B cell (primary cell): ENCODE measurements at regions not wholly inside any gene's neighbourhood (a gene's known extent, or its start where the extent isn't known, plus 50 kb on each side); places are given as distances from the start of the nearest gene placed in this dataset.

Experiments
- EZH2 ChIP-seq: IDR thresholded peaks from 2 replicates; pipeline ENCODE4 v1.6.1; 2012; ENCODE audit warnings: borderline replicate concordance, low read depth, mild to moderate bottlenecking, moderate library complexity, low read length; ENCODE audit not compliant: insufficient read depth, poor library complexity, severe bottlenecking
- TF ChIP-seq, protein P1 (sequence below): fragments of 200-600 bp; IDR thresholded peaks from one replicate; pipeline ENCODE4 v1.8.0; 2022; ENCODE audit warnings: antibody characterized with exemption, mild to moderate bottlenecking

DNA sequence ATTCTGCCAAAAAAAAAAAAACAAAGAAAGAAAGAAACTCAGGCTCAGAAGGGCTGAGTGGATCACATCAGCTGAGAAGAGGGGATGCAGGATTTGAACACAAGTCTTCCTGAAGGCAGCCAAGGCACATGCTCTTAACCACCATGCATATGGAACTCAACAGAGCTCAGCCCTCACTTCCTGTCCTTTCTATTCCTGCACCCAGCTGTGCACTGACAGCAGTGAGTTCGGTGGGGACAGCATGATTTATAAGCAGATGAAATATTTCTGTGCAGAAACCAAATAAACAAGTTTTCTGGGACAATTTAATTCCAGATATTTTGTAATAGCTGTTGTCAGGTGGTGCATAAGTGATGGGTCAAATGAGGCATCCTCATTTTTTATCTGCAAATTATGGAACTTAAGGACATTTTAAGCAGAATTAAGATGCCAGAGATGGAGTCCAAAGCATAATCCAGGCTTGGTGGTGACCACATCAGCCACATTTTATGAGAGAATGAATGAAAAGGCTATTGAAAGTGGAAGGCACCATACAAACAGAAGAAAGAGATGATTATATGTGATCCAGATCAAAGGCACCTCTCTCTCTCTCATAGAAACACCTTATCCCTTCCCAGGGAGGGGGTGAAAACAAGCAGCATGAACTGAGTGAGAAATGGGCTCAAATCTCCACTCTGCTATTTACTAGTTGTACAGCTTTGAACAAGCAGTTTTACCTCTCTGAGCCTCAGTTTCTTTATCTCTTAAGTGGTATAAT is 303.6 kb upstream of the MSX2 start:
- TF ChIP-seq, protein P1, sequence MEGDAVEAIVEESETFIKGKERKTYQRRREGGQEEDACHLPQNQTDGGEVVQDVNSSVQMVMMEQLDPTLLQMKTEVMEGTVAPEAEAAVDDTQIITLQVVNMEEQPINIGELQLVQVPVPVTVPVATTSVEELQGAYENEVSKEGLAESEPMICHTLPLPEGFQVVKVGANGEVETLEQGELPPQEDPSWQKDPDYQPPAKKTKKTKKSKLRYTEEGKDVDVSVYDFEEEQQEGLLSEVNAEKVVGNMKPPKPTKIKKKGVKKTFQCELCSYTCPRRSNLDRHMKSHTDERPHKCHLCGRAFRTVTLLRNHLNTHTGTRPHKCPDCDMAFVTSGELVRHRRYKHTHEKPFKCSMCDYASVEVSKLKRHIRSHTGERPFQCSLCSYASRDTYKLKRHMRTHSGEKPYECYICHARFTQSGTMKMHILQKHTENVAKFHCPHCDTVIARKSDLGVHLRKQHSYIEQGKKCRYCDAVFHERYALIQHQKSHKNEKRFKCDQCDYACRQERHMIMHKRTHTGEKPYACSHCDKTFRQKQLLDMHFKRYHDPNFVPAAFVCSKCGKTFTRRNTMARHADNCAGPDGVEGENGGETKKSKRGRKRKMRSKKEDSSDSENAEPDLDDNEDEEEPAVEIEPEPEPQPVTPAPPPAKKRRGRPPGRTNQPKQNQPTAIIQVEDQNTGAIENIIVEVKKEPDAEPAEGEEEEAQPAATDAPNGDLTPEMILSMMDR: no peak
- no peak for TF ChIP-seq EZH2
